ENCODE measurements at regions not wholly inside any gene's neighbourhood (a gene's known extent, or its start where the extent isn't known, plus 50 kb on each side); places are given as distances from the start of the nearest gene placed in this dataset.

DNA sequence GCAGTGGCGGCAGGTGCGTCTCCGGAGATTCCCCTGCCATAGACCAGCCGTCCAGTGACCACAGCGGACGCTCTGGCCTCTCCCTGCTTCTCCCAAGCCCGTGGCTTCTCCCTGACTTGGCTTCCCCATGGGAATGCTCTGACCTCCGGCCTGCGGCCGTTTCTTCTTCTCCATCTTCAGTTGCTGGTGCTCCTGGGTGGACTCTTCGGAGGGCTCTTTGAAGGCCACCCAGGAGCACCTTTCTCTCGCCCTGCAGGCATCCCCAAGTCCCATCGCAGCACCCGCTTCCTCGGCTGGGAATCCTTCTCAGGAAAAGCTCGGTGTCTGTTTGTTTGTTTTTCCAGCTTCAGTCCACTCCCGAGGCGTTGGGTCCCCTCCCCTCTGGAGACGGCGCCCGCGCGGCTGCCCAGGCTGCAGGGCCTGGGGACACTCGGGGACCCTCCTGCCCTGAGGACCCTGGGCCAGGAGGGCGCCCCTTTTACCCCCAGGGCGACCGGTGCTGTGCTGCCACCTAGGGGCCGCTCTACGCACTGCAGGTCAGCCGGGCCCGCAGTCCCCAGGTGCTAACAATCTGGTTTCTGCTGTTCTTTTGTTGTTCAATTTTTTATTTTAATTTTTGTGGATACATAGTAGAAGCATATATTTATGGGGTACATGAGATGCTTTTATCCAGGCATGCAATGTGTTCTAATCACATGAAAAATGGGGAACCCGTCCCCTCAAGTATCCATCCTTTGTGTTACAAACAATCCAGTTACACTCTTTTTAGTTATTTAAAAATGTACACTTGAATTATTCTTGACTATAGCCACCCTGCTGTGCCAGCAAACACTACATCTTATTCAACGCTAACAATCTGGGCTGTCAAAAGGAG lies 197.9 kb upstream of the ADAMTS16 start:
- Histone ChIP-seq H3K9me3 (no peaks in the 10 kb centered on the region), H3K27ac (no peak overlapping the region), H3K4me1 (no peaks in the 10 kb centered on the region), H3K27me3 (no peaks in the 10 kb centered on the region), H3K36me3 (no peaks in the 10 kb centered on the region), H3K4me3 (no peak overlapping the region)
- no peak for TF ChIP-seq POLR2AphosphoS5 (IDR thresholded peaks at IDR 0.05; ENCODE audit: insufficient read depth in 1 of 2, low read depth in 1 of 2)
- TF ChIP-seq, protein P1, sequence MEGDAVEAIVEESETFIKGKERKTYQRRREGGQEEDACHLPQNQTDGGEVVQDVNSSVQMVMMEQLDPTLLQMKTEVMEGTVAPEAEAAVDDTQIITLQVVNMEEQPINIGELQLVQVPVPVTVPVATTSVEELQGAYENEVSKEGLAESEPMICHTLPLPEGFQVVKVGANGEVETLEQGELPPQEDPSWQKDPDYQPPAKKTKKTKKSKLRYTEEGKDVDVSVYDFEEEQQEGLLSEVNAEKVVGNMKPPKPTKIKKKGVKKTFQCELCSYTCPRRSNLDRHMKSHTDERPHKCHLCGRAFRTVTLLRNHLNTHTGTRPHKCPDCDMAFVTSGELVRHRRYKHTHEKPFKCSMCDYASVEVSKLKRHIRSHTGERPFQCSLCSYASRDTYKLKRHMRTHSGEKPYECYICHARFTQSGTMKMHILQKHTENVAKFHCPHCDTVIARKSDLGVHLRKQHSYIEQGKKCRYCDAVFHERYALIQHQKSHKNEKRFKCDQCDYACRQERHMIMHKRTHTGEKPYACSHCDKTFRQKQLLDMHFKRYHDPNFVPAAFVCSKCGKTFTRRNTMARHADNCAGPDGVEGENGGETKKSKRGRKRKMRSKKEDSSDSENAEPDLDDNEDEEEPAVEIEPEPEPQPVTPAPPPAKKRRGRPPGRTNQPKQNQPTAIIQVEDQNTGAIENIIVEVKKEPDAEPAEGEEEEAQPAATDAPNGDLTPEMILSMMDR (IDR thresholded peaks at IDR 0.05), result peak in 2 of 3 experiments; percentile 42 to 46
- no peak for TF ChIP-seq POLR2A (IDR thresholded peaks at IDR 0.05)
- DNase-seq (ENCODE audit: extremely low spot score in 2 of 2), result no peak
- intact Hi-C loops (cut with DNase I), result loop anchor here (5.0 kb wide), 1 partner anchor 65 kb away; no protein-coding TSS in a partner anchor

DNA sequence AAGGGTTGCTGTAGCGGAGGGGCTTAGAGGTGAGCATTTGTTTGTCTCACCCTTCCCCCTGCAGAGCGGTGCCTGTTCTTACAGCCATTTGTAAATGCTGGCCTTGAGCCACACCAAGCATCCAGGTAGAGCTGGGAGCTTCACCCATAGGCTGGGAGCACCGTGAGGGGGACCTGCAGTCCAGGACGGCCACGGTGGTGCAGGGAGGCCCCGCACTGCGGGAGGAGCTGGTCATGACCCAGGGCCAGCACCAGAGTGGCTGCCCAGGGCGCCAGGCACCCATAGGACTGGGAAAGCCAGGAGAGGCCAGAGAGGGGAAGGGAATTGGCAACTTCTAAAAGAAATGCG lies 197.3 kb upstream of the ADAMTS16 start:
- Histone ChIP-seq H3K4me1 (no peaks in the 10 kb centered on the region), H3K4me3 (no peak overlapping the region), H3K27ac (no peak overlapping the region), H3K27me3 (no peaks in the 10 kb centered on the region), H3K36me3 (no peaks in the 10 kb centered on the region), H3K9me3 (no peaks in the 10 kb centered on the region)
- TF ChIP-seq, protein P1 (IDR thresholded peaks at IDR 0.05), result no peak
- no peak for TF ChIP-seq POLR2A (IDR thresholded peaks at IDR 0.05)
- TF ChIP-seq POLR2AphosphoS5 (IDR thresholded peaks at IDR 0.05; ENCODE audit: insufficient read depth in 1 of 2, low read depth in 1 of 2), result no peak
- intact Hi-C loops (cut with DNase I), result loop anchor here (5.0 kb wide), 1 partner anchor 66 kb away; no protein-coding TSS in a partner anchor
- no peak for DNase-seq (ENCODE audit: extremely low spot score in 2 of 2)

- H3K27me3 ChIP-seq, result no peaks in the 10 kb centered on the region
- no peak for DNase-seq (ENCODE audit: extremely low spot score in 2 of 2)
- no peak for TF ChIP-seq POLR2A (IDR thresholded peaks at IDR 0.05)
- TF ChIP-seq, protein P1 (IDR thresholded peaks at IDR 0.05), result no peak
- TF ChIP-seq POLR2AphosphoS5 (IDR thresholded peaks at IDR 0.05; ENCODE audit: insufficient read depth in 1 of 2, low read depth in 1 of 2), result no peak
- no peaks in the 10 kb centered on the region for H3K36me3 ChIP-seq
- H3K9me3 ChIP-seq, result no peaks in the 10 kb centered on the region
- intact Hi-C loops (cut with DNase I), result no loop called here
- H3K4me1 ChIP-seq, result no peaks in the 10 kb centered on the region
- no peak overlapping the region for H3K27ac ChIP-seq
- no peak overlapping the region for H3K4me3 ChIP-seq
Observed at GRCh38 chr5:4945296-4945695, 194.8 kb upstream of the ADAMTS16 start.

- DNase-seq (ENCODE audit: extremely low spot score in 2 of 2), result no peak
- no peaks in the 10 kb centered on the region for H3K27me3 ChIP-seq
- intact Hi-C loops (cut with DNase I), result no loop called here
- TF ChIP-seq, protein P1 (IDR thresholded peaks at IDR 0.05), result no peak
- TF ChIP-seq POLR2AphosphoS5 (IDR thresholded peaks at IDR 0.05; ENCODE audit: insufficient read depth in 1 of 2, low read depth in 1 of 2) (no peak), POLR2A (IDR thresholded peaks at IDR 0.05) (no peak)
- H3K36me3 ChIP-seq, result no peaks in the 10 kb centered on the region
- H3K4me1 ChIP-seq, result no peaks in the 10 kb centered on the region
- no peak overlapping the region for H3K27ac ChIP-seq
- H3K4me3 ChIP-seq, result no peak overlapping the region
- H3K9me3 ChIP-seq, result no peaks in the 10 kb centered on the region
Observed at GRCh38 chr5:4947106-4947505, 193.0 kb upstream of the ADAMTS16 start.

DNA sequence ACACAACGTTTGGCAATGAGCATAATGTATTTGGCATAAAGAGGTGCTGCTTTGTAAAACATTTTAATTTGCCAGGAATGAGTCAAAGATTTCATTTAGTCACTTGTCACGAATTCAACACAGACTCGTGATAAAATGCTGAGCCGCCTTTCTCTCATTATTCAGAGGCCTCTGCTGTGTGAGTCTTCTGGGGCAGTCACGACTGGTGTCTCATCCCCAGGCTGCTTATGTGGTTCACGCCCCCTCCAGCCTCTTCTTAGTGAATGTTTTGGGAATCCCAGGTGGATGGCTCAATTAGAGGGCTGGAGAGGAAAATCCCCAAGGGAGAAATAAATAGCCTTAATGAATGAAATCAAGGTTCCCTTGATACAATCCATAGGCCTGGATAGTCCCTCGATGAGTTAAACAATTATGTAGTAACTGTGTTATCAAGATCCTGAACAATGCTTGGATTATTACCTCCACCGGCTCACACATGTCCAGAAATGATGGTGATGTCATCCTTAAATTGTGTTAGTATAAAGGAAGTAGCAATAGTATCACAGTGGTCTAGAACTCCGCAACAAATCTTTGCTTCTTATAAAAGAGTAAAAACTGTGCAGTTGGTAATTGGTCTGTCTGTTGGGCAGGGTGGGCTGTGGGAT lies 192.1 kb upstream of the ADAMTS16 start:
- Histone ChIP-seq H3K4me1 (no peaks in the 10 kb centered on the region), H3K9me3 (no peaks in the 10 kb centered on the region), H3K27me3 (no peaks in the 10 kb centered on the region), H3K27ac (no peak overlapping the region), H3K4me3 (no peak overlapping the region), H3K36me3 (no peaks in the 10 kb centered on the region)
- DNase-seq (ENCODE audit: extremely low spot score in 2 of 2), result no peak
- TF ChIP-seq, protein P1 (IDR thresholded peaks at IDR 0.05), result no peak
- no peak for TF ChIP-seq POLR2AphosphoS5 (IDR thresholded peaks at IDR 0.05; ENCODE audit: insufficient read depth in 1 of 2, low read depth in 1 of 2)
- TF ChIP-seq POLR2A (IDR thresholded peaks at IDR 0.05), result no peak
- intact Hi-C loops (cut with DNase I), result no loop called here
